ENCODE measurements at regions not wholly inside any gene's neighbourhood (a gene's known extent, or its start where the extent isn't known, plus 50 kb on each side); places are given as distances from the start of the nearest gene placed in this dataset.
"Not testable (repeated sequence)": the region's sequence is repeated elsewhere in the genome, so short reads cannot be mapped to it uniquely, and the experiment has no call there.

GRCh38 chr3:104176706-104177105, 1190.0 kb upstream of the ALCAM start:
- Mint-ChIP-seq H3K27me3 (no peaks in the 10 kb centered on the region), H3K36me3 (ENCODE audit: low read depth) (no peaks in the 10 kb centered on the region), H3K4me1 (ENCODE audit: low read depth) (no peaks in the 10 kb centered on the region), H3K27ac (no peak overlapping the region), H3K4me3 (no peak overlapping the region), H3K9me3 (no peaks in the 10 kb centered on the region)

- no peak overlapping the region for H3K27ac Mint-ChIP-seq
- no peaks in the 10 kb centered on the region for H3K27me3 Mint-ChIP-seq
- no peak overlapping the region for H3K4me3 Mint-ChIP-seq
- no peaks in the 10 kb centered on the region for H3K36me3 Mint-ChIP-seq (ENCODE audit: low read depth)
- no peaks in the 10 kb centered on the region for H3K9me3 Mint-ChIP-seq
- no peaks in the 10 kb centered on the region for H3K4me1 Mint-ChIP-seq (ENCODE audit: low read depth)
These were observed 1188.0 kb upstream of the ALCAM start for GRCh38 chr3:104178680-104179079.

- no peak overlapping the region for H3K4me3 Mint-ChIP-seq
- no peaks in the 10 kb centered on the region for H3K36me3 Mint-ChIP-seq (ENCODE audit: low read depth)
- no peaks in the 10 kb centered on the region for H3K4me1 Mint-ChIP-seq (ENCODE audit: low read depth)
- H3K27me3 Mint-ChIP-seq: no peaks in the 10 kb centered on the region
- no peaks in the 10 kb centered on the region for H3K9me3 Mint-ChIP-seq
- no peak overlapping the region for H3K27ac Mint-ChIP-seq
These were observed 1185.8 kb upstream of the ALCAM start for GRCh38 chr3:104180906-104181305.

GRCh38 chr3:104190681-104191080, 1176.0 kb upstream of the ALCAM start:
- H3K4me3 Mint-ChIP-seq: no peak overlapping the region
- H3K4me1 Mint-ChIP-seq (ENCODE audit: low read depth): no peaks in the 10 kb centered on the region
- no peaks in the 10 kb centered on the region for H3K27me3 Mint-ChIP-seq
- no peaks in the 10 kb centered on the region for H3K9me3 Mint-ChIP-seq
- no peak overlapping the region for H3K27ac Mint-ChIP-seq
- H3K36me3 Mint-ChIP-seq (ENCODE audit: low read depth): no peaks in the 10 kb centered on the region

GRCh38 chr3:104198131-104198530, 1168.6 kb upstream of the ALCAM start:
- H3K4me3 Mint-ChIP-seq: no peak overlapping the region

GRCh38 chr3:104206925-104207324, 1159.8 kb upstream of the ALCAM start:
- Mint-ChIP-seq H3K4me1 (ENCODE audit: low read depth) (no peaks in the 10 kb centered on the region), H3K4me3 (no peak overlapping the region), H3K27ac (no peak overlapping the region), H3K36me3 (ENCODE audit: low read depth) (no peaks in the 10 kb centered on the region), H3K9me3 (peaks cover 6% of the 10 kb centered on the region), H3K27me3 (no peaks in the 10 kb centered on the region)

More at GRCh38 chr3:104198131-104198530, 1168.6 kb upstream of the ALCAM start:
- no peak overlapping the region for H3K27ac Mint-ChIP-seq
- no peaks in the 10 kb centered on the region for H3K4me1 Mint-ChIP-seq (ENCODE audit: low read depth)
- H3K9me3 Mint-ChIP-seq: peaks cover 3% of the 10 kb centered on the region
- H3K27me3 Mint-ChIP-seq: no peaks in the 10 kb centered on the region
- H3K36me3 Mint-ChIP-seq (ENCODE audit: low read depth): no peaks in the 10 kb centered on the region

- H3K27me3 Mint-ChIP-seq: no peaks in the 10 kb centered on the region
- H3K27ac Mint-ChIP-seq: no peak overlapping the region
- H3K4me1 Mint-ChIP-seq (ENCODE audit: low read depth): no peaks in the 10 kb centered on the region
- no peak overlapping the region for H3K4me3 Mint-ChIP-seq
- no peaks in the 10 kb centered on the region for H3K9me3 Mint-ChIP-seq
- no peaks in the 10 kb centered on the region for H3K36me3 Mint-ChIP-seq (ENCODE audit: low read depth)
These were observed 1152.4 kb upstream of the ALCAM start for GRCh38 chr3:104214277-104214676.

GRCh38 chr3:104214937-104215336, 1151.8 kb upstream of the ALCAM start:
- no peak overlapping the region for H3K4me3 Mint-ChIP-seq
- no peaks in the 10 kb centered on the region for H3K27me3 Mint-ChIP-seq
- no peaks in the 10 kb centered on the region for H3K4me1 Mint-ChIP-seq (ENCODE audit: low read depth)
- no peaks in the 10 kb centered on the region for H3K9me3 Mint-ChIP-seq
- H3K36me3 Mint-ChIP-seq (ENCODE audit: low read depth): no peaks in the 10 kb centered on the region
- H3K27ac Mint-ChIP-seq: no peak overlapping the region

- H3K36me3 Mint-ChIP-seq (ENCODE audit: low read depth): not testable (repeated sequence)
These were observed 1147.7 kb upstream of the ALCAM start for GRCh38 chr3:104219046-104219445.

GRCh38 chr3:104234442-104235194, 1132.1 kb upstream of the ALCAM start:
- Mint-ChIP-seq H3K4me1 (ENCODE audit: low read depth) (no peaks in the 10 kb centered on the region), H3K27me3 (no peaks in the 10 kb centered on the region), H3K9me3 (no peaks in the 10 kb centered on the region), H3K4me3 (no peak overlapping the region), H3K36me3 (ENCODE audit: low read depth) (no peaks in the 10 kb centered on the region), H3K27ac (no peak overlapping the region)

More at GRCh38 chr3:104219046-104219445, 1147.7 kb upstream of the ALCAM start:
- H3K27ac Mint-ChIP-seq; H3K9me3 Mint-ChIP-seq; H3K27me3 Mint-ChIP-seq; H3K4me1 Mint-ChIP-seq (ENCODE audit: low read depth); H3K4me3 Mint-ChIP-seq: not testable (repeated sequence)

- Mint-ChIP-seq H3K4me1 (ENCODE audit: low read depth) (no peaks in the 10 kb centered on the region), H3K27ac (no peak overlapping the region), H3K36me3 (ENCODE audit: low read depth) (no peaks in the 10 kb centered on the region), H3K27me3 (no peaks in the 10 kb centered on the region), H3K9me3 (peaks cover 16% of the 10 kb centered on the region), H3K4me3 (no peak overlapping the region)
These were observed 1122.0 kb upstream of the ALCAM start for GRCh38 chr3:104244680-104245220.

GRCh38 chr3:104245261-104245660, 1121.4 kb upstream of the ALCAM start:
- H3K36me3 Mint-ChIP-seq (ENCODE audit: low read depth): no peaks in the 10 kb centered on the region
- H3K27me3 Mint-ChIP-seq: no peaks in the 10 kb centered on the region
- no peaks in the 10 kb centered on the region for H3K4me1 Mint-ChIP-seq (ENCODE audit: low read depth)
- no peak overlapping the region for H3K4me3 Mint-ChIP-seq
- no peak overlapping the region for H3K27ac Mint-ChIP-seq
- peaks cover 16% of the 10 kb centered on the region for H3K9me3 Mint-ChIP-seq

- H3K27me3 Mint-ChIP-seq: no peaks in the 10 kb centered on the region
- no peaks in the 10 kb centered on the region for H3K36me3 Mint-ChIP-seq (ENCODE audit: low read depth)
- H3K9me3 Mint-ChIP-seq: peaks cover 13% of the 10 kb centered on the region
- H3K27ac Mint-ChIP-seq: no peak overlapping the region
- H3K4me3 Mint-ChIP-seq: no peak overlapping the region
- no peaks in the 10 kb centered on the region for H3K4me1 Mint-ChIP-seq (ENCODE audit: low read depth)
These were observed 1120.7 kb upstream of the ALCAM start for GRCh38 chr3:104245981-104246380.

- Mint-ChIP-seq H3K4me3 (no peak overlapping the region), H3K36me3 (ENCODE audit: low read depth) (no peaks in the 10 kb centered on the region), H3K9me3 (peaks cover 3% of the 10 kb centered on the region), H3K27me3 (no peaks in the 10 kb centered on the region), H3K4me1 (ENCODE audit: low read depth) (no peaks in the 10 kb centered on the region), H3K27ac (no peak overlapping the region)
These were observed 1109.2 kb upstream of the ALCAM start for GRCh38 chr3:104257486-104257885.

GRCh38 chr3:104263477-104263876, 1103.2 kb upstream of the ALCAM start:
- Mint-ChIP-seq H3K4me3 (no peak overlapping the region), H3K9me3 (no peaks in the 10 kb centered on the region), H3K27ac (no peak overlapping the region), H3K36me3 (ENCODE audit: low read depth) (no peaks in the 10 kb centered on the region), H3K4me1 (ENCODE audit: low read depth) (no peaks in the 10 kb centered on the region), H3K27me3 (no peaks in the 10 kb centered on the region)

GRCh38 chr3:104266219-104266618, 1100.5 kb upstream of the ALCAM start:
- H3K4me1 Mint-ChIP-seq (ENCODE audit: low read depth); H3K9me3 Mint-ChIP-seq; H3K36me3 Mint-ChIP-seq (ENCODE audit: low read depth); H3K4me3 Mint-ChIP-seq; H3K27ac Mint-ChIP-seq; H3K27me3 Mint-ChIP-seq: not testable (repeated sequence)

Data from stimulated activated naive CD8-positive, alpha-beta T cell treated with anti-CD3 and anti-CD28 coated beads, Interleukin-15, Interleukin-2, amounts not matched to agents 100 ng/mL and 50 ng/mL, for 24 hours (primary cell).